Right hindlimb (tissue), 1 donor: ENCODE measurements at regions not wholly inside any gene's neighbourhood (a gene's known extent, or its start where the extent isn't known, plus 50 kb on each side); places are given as distances from the start of the nearest gene placed in this dataset.
A peak's percentile ranks its signal among the peaks of the same experiment; 100 is the strongest.
"Not testable (repeated sequence)": the region's sequence is repeated elsewhere in the genome, so short reads cannot be mapped to it uniquely, and the experiment has no call there.

ENCODE experiments used
- DNase-seq: peaks from one replicate; pipeline ENCODE4 v3.0.0-alpha.2; 2018

- DNase-seq, result no peak
These were observed 62.0 kb downstream of the CAVIN4 start for GRCh38 chr9:100639854-100640253.

- no peak for DNase-seq
These were observed 62.7 kb downstream of the CAVIN4 start for GRCh38 chr9:100640447-100641050.

- no peak for DNase-seq
These were observed 63.3 kb downstream of the CAVIN4 start for GRCh38 chr9:100641166-100641565.

GRCh38 chr9:100652850-100653249 lies 75.0 kb downstream of the CAVIN4 start:
- no peak for DNase-seq

GRCh38 chr9:100653643-100654334 lies 75.9 kb downstream of the CAVIN4 start:
- DNase-seq, result no peak

- not testable (repeated sequence) for DNase-seq
These were observed 79.0 kb downstream of the CAVIN4 start for GRCh38 chr9:100656851-100657250.

GRCh38 chr9:100661668-100662067 lies 83.8 kb downstream of the CAVIN4 start:
- DNase-seq, result no peak

- no peak for DNase-seq
These were observed 84.2 kb downstream of the CAVIN4 start for GRCh38 chr9:100662122-100662521.

- no peak for DNase-seq
These were observed 89.6 kb downstream of the CAVIN4 start for GRCh38 chr9:100667448-100667847.

- no peak for DNase-seq
These were observed 90.1 kb downstream of the CAVIN4 start for GRCh38 chr9:100668024-100668423.

- DNase-seq, result no peak
These were observed 92.1 kb downstream of the CAVIN4 start for GRCh38 chr9:100669968-100670367.

- no peak for DNase-seq
These were observed 92.8 kb downstream of the CAVIN4 start for GRCh38 chr9:100670719-100671118.

- DNase-seq, result no peak
These were observed 94.0 kb downstream of the CAVIN4 start for GRCh38 chr9:100671898-100672297.

GRCh38 chr9:100673249-100673648 lies 95.4 kb downstream of the CAVIN4 start:
- no peak for DNase-seq

- peak; percentile 43 for DNase-seq
These were observed 96.7 kb downstream of the CAVIN4 start for GRCh38 chr9:100674419-100675122.

GRCh38 chr9:100679834-100680233 lies 102.0 kb downstream of the CAVIN4 start:
- no peak for DNase-seq

GRCh38 chr9:100686420-100686819 lies 108.5 kb downstream of the CAVIN4 start:
- DNase-seq, result no peak

GRCh38 chr9:100689635-100690034 lies 111.8 kb downstream of the CAVIN4 start:
- DNase-seq, result no peak

GRCh38 chr9:100690438-100690837 lies 112.6 kb downstream of the CAVIN4 start:
- DNase-seq, result no peak

GRCh38 chr9:100697339-100697738 lies 119.5 kb downstream of the CAVIN4 start:
- DNase-seq, result no peak

GRCh38 chr9:100698945-100699344 lies 121.1 kb downstream of the CAVIN4 start:
- DNase-seq, result no peak

- DNase-seq, result no peak
These were observed 121.8 kb downstream of the CAVIN4 start for GRCh38 chr9:100699668-100700067.

GRCh38 chr9:100700689-100701318 lies 122.9 kb downstream of the CAVIN4 start:
- DNase-seq, result no peak
